ENCODE measurements at regions not wholly inside any gene's neighbourhood (a gene's known extent, or its start where the extent isn't known, plus 50 kb on each side); places are given as distances from the start of the nearest gene placed in this dataset.

- Histone ChIP-seq H3K4me3 (ENCODE audit: insufficient read depth, low read depth, low read length) (no peak overlapping the region), H3K9me3 (ENCODE audit: insufficient read depth, low read depth, low read length) (no peaks in the 10 kb centered on the region)
- H3K27ac Mint-ChIP-seq (ENCODE audit: unreplicated experiment), result no peak overlapping the region
Observed at GRCh38 chr13:22428188-22428828, 752.5 kb upstream of the SGCG start.

GRCh38 chr13:22432690-22433089 is 748.1 kb upstream of the SGCG start:
- Mint-ChIP-seq H3K9me3 (ENCODE audit: unreplicated experiment) (peaks cover 2% of the 10 kb centered on the region), H3K4me1 (ENCODE audit: low read depth, unreplicated experiment) (peaks cover 6% of the 10 kb centered on the region), H3K36me3 (ENCODE audit: low read depth, unreplicated experiment) (no peaks in the 10 kb centered on the region), H3K27ac (ENCODE audit: unreplicated experiment) (no peak overlapping the region), H3K4me3 (ENCODE audit: unreplicated experiment) (no peak overlapping the region), H3K27me3 (ENCODE audit: low read depth, unreplicated experiment) (no peaks in the 10 kb centered on the region)
- Histone ChIP-seq H3K4me2 (ENCODE audit: low read length) (no peak overlapping the region), H3K36me3 (ENCODE audit: insufficient read depth, low read length) (no peaks in the 10 kb centered on the region), H4K20me1 (ENCODE audit: insufficient read depth, low read length) (no peaks in the 10 kb centered on the region), H3K27ac (ENCODE audit: low read depth, low read length) (no peak overlapping the region), H3K4me3 (ENCODE audit: insufficient read depth, low read depth, low read length) (no peak overlapping the region), H3K4me1 (ENCODE audit: insufficient read depth, low read length) (no peaks in the 10 kb centered on the region), H2AFZ (ENCODE audit: low read depth, low read length) (no peak overlapping the region), H3K79me2 (ENCODE audit: insufficient read depth, low read length) (no peaks in the 10 kb centered on the region), H3K9ac (ENCODE audit: low read length) (no peak overlapping the region), H3K27me3 (ENCODE audit: insufficient read depth, low read length) (no peaks in the 10 kb centered on the region), H3K9me3 (ENCODE audit: insufficient read depth, low read depth, low read length) (no peaks in the 10 kb centered on the region)
- FAIRE-seq, result no peak
- no peak for DNase-seq (ENCODE audit: low read depth)
- TF ChIP-seq CTCF (IDR thresholded peaks at IDR 0.05; ENCODE audit: insufficient read depth, low read depth, low read length), result no peak
- TF ChIP-seq EZH2 (IDR thresholded peaks at IDR 0.05; ENCODE audit: insufficient read depth, low read length), result no peak

More at GRCh38 chr13:22428188-22428828, 752.5 kb upstream of the SGCG start:
- DNase-seq (ENCODE audit: low read depth) (no peak), FAIRE-seq (no peak)
- Histone ChIP-seq H3K4me1 (ENCODE audit: insufficient read depth, low read length) (no peaks in the 10 kb centered on the region), H3K9ac (ENCODE audit: low read length) (no peak overlapping the region), H4K20me1 (ENCODE audit: insufficient read depth, low read length) (no peaks in the 10 kb centered on the region), H2AFZ (ENCODE audit: low read depth, low read length) (no peak overlapping the region), H3K27me3 (ENCODE audit: insufficient read depth, low read length) (peaks cover 2% of the 10 kb centered on the region), H3K79me2 (ENCODE audit: insufficient read depth, low read length) (no peaks in the 10 kb centered on the region), H3K4me2 (ENCODE audit: low read length) (no peak overlapping the region), H3K27ac (ENCODE audit: low read depth, low read length) (no peak overlapping the region), H3K36me3 (ENCODE audit: insufficient read depth, low read length) (no peaks in the 10 kb centered on the region)
- Mint-ChIP-seq H3K4me1 (ENCODE audit: low read depth, unreplicated experiment) (peaks cover 14% of the 10 kb centered on the region), H3K9me3 (ENCODE audit: unreplicated experiment) (peaks cover 5% of the 10 kb centered on the region), H3K36me3 (ENCODE audit: low read depth, unreplicated experiment) (no peaks in the 10 kb centered on the region), H3K27me3 (ENCODE audit: low read depth, unreplicated experiment) (no peaks in the 10 kb centered on the region), H3K4me3 (ENCODE audit: unreplicated experiment) (no peak overlapping the region)
- TF ChIP-seq EZH2 (IDR thresholded peaks at IDR 0.05; ENCODE audit: insufficient read depth, low read length) (no peak), CTCF (IDR thresholded peaks at IDR 0.05; ENCODE audit: insufficient read depth, low read depth, low read length) (no peak)

- no peak overlapping the region for H3K4me3 ChIP-seq (ENCODE audit: insufficient read depth, low read depth, low read length)
- H4K20me1 ChIP-seq (ENCODE audit: insufficient read depth, low read length), result no peaks in the 10 kb centered on the region
- Mint-ChIP-seq H3K27me3 (ENCODE audit: low read depth, unreplicated experiment) (no peaks in the 10 kb centered on the region), H3K27ac (ENCODE audit: unreplicated experiment) (no peak overlapping the region), H3K9me3 (ENCODE audit: unreplicated experiment) (peaks cover 3% of the 10 kb centered on the region), H3K36me3 (ENCODE audit: low read depth, unreplicated experiment) (no peaks in the 10 kb centered on the region), H3K4me1 (ENCODE audit: low read depth, unreplicated experiment) (peaks cover 10% of the 10 kb centered on the region), H3K4me3 (ENCODE audit: unreplicated experiment) (no peak overlapping the region)
- H3K27ac ChIP-seq (ENCODE audit: low read depth, low read length), result no peak overlapping the region
- H2AFZ ChIP-seq (ENCODE audit: low read depth, low read length), result no peak overlapping the region
- no peak overlapping the region for H3K9ac ChIP-seq (ENCODE audit: low read length)
- no peaks in the 10 kb centered on the region for H3K9me3 ChIP-seq (ENCODE audit: insufficient read depth, low read depth, low read length)
- DNase-seq (ENCODE audit: low read depth) (no peak), FAIRE-seq (no peak)
- no peak for TF ChIP-seq CTCF (IDR thresholded peaks at IDR 0.05; ENCODE audit: insufficient read depth, low read depth, low read length)
- no peak for TF ChIP-seq EZH2 (IDR thresholded peaks at IDR 0.05; ENCODE audit: insufficient read depth, low read length)
- no peaks in the 10 kb centered on the region for H3K4me1 ChIP-seq (ENCODE audit: insufficient read depth, low read length)
- no peaks in the 10 kb centered on the region for H3K79me2 ChIP-seq (ENCODE audit: insufficient read depth, low read length)
- H3K36me3 ChIP-seq (ENCODE audit: insufficient read depth, low read length), result no peaks in the 10 kb centered on the region
- H3K4me2 ChIP-seq (ENCODE audit: low read length), result no peak overlapping the region
- no peaks in the 10 kb centered on the region for H3K27me3 ChIP-seq (ENCODE audit: insufficient read depth, low read length)
Observed at GRCh38 chr13:22447132-22447886, 733.5 kb upstream of the SGCG start.
